HEK293 (cell line): ENCODE measurements at regions not wholly inside any gene's neighbourhood (a gene's known extent, or its start where the extent isn't known, plus 50 kb on each side); places are given as distances from the start of the nearest gene placed in this dataset.

Source experiments
- CTCF ChIA-PET: fragments of 350-600 bp; formaldehyde crosslinking; extraction: SDS; loops from one replicate; lab custom pipeline; 2021; ENCODE audit warnings: antibody characterized with exemption; lab: Yijun Ruan, JAX
- POLR2A ChIA-PET: fragments of 300-600 bp; formaldehyde crosslinking; extraction: SDS; loops from one replicate; lab custom pipeline; 2020; ENCODE audit warnings: antibody characterized with exemption, inconsistent platforms; lab: Yijun Ruan, JAX
- H3K27ac ChIP-seq: fragments of 200-500 bp; sonication (Bioruptor generic); 2 replicates; pipeline ENCODE4 v1.5.1; 2014; ENCODE audit warnings: low read depth, low read length, control low read depth, inconsistent platforms; ENCODE audit errors: extremely low read depth
- H3K36me3 ChIP-seq, 2 experiments: fragments of 200-500 bp in 1 of 2; sonication (Bioruptor generic) in 1 of 2; 1 replicate in 1 of 2; 2 replicates in 1 of 2; pipeline ENCODE4 v1.5.1; 2014 to 2017; ENCODE audit warnings: inconsistent platforms in 2 of 2, low read length in 2 of 2; ENCODE audit not compliant: control insufficient read depth in 2 of 2, insufficient read depth in 1 of 2
- H3K4me1 ChIP-seq: fragments of 200-500 bp; sonication (Bioruptor generic); 2 replicates; pipeline ENCODE4 v1.5.1; 2014; ENCODE audit warnings: mild to moderate bottlenecking, low read length, inconsistent platforms; ENCODE audit not compliant: control insufficient read depth, insufficient read depth
- H3K4me3 ChIP-seq: 2 replicates; pipeline ENCODE4 v1.5.1; 2011; ENCODE audit warnings: low read depth, mild to moderate bottlenecking, control low read depth, low read length, moderate library complexity
- H3K9me3 ChIP-seq: fragments of 200-500 bp; sonication (Bioruptor generic); 2 replicates; pipeline ENCODE4 v1.5.1; 2014; ENCODE audit warnings: low read depth, low read length, inconsistent platforms; ENCODE audit not compliant: control insufficient read depth, insufficient read depth
- EGR2 ChIP-seq: fragments of 450-650 bp; formaldehyde crosslinking; IDR thresholded peaks from 2 replicates; pipeline ENCODE4 v1.5.1; 2016; ENCODE audit warnings: low read depth, missing biosample characterization, missing genetic modification characterization
- KLF9 ChIP-seq: fragments of 450-650 bp; formaldehyde crosslinking; IDR thresholded peaks from 2 replicates; pipeline ENCODE4 v1.5.1; 2016; ENCODE audit warnings: missing biosample characterization, missing genetic modification characterization, low read depth
- OSR2 ChIP-seq: fragments of 450-650 bp; formaldehyde crosslinking; IDR thresholded peaks from 2 replicates; pipeline ENCODE4 v1.5.1; 2016; ENCODE audit warnings: missing biosample characterization, missing genetic modification characterization
- SETDB1 ChIP-seq: IDR thresholded peaks from one replicate; pipeline ENCODE4 v1.6.1; 2017; ENCODE audit warnings: mild to moderate bottlenecking, low read length, moderate library complexity, mixed read lengths; ENCODE audit not compliant: insufficient read length
- SP7 ChIP-seq: fragments of 450-650 bp; formaldehyde crosslinking; IDR thresholded peaks from 2 replicates; pipeline ENCODE4 v1.5.1; 2016; ENCODE audit warnings: missing biosample characterization, missing genetic modification characterization
- YY1 ChIP-seq: fragments of 450-650 bp; formaldehyde crosslinking; IDR thresholded peaks from 2 replicates; pipeline ENCODE4 v1.5.1; 2018; ENCODE audit warnings: missing biosample characterization, missing genetic modification characterization
- ZBTB7A ChIP-seq: fragments of 450-650 bp; formaldehyde crosslinking; IDR thresholded peaks from 2 replicates; pipeline ENCODE4 v1.5.1; 2016; ENCODE audit warnings: low read depth, missing biosample characterization, missing genetic modification characterization
- ZNF169 ChIP-seq: fragments of 450-650 bp; formaldehyde crosslinking; IDR thresholded peaks from 2 replicates; pipeline ENCODE4 v1.5.1; 2016; ENCODE audit warnings: missing biosample characterization, missing genetic modification characterization
- ZNF174 ChIP-seq: fragments of 450-650 bp; formaldehyde crosslinking; IDR thresholded peaks from 2 replicates; pipeline ENCODE4 v1.5.0; 2017; ENCODE audit warnings: missing biosample characterization, mild to moderate bottlenecking, missing genetic modification characterization
- ZNF24 ChIP-seq: fragments of 450-650 bp; formaldehyde crosslinking; IDR thresholded peaks from 2 replicates; pipeline ENCODE4 v1.5.1; 2016; ENCODE audit warnings: missing biosample characterization, missing genetic modification characterization
- ZNF274 ChIP-seq, 2 experiments: fragments of 200-500 bp in 1 of 2; fragments of 450-650 bp in 1 of 2; sonication (Bioruptor generic) in 1 of 2; formaldehyde crosslinking in 1 of 2; IDR thresholded peaks; 2 replicates each; pipeline versions ENCODE4 v1.5.1 to v1.6.1; 2014 to 2016; ENCODE audit warnings: borderline replicate concordance in 1 of 2, inconsistent platforms in 1 of 2, low read length in 1 of 2, missing biosample characterization in 1 of 2, missing genetic modification characterization in 1 of 2
- ZNF292 ChIP-seq: fragments of 450-650 bp; formaldehyde crosslinking; IDR thresholded peaks from 2 replicates; pipeline ENCODE4 v1.5.1; 2016; ENCODE audit warnings: low read depth, missing biosample characterization, missing genetic modification characterization, borderline replicate concordance
- ZNF354C ChIP-seq: fragments of 450-650 bp; formaldehyde crosslinking; IDR thresholded peaks from 2 replicates; pipeline ENCODE4 v1.5.1; 2016; ENCODE audit warnings: missing biosample characterization, missing genetic modification characterization, low read depth, borderline replicate concordance
- ZNF585B ChIP-seq: fragments of 450-650 bp; formaldehyde crosslinking; IDR thresholded peaks from 2 replicates; pipeline ENCODE4 v1.5.1; 2016; ENCODE audit warnings: missing biosample characterization, missing genetic modification characterization
- ZNF654 ChIP-seq: fragments of 450-650 bp; formaldehyde crosslinking; IDR thresholded peaks from 2 replicates; pipeline ENCODE4 v1.5.1; 2016; ENCODE audit warnings: low read depth, missing biosample characterization, missing genetic modification characterization
- ZNF837 ChIP-seq: fragments of 450-650 bp; formaldehyde crosslinking; IDR thresholded peaks from 2 replicates; pipeline ENCODE4 v1.5.1; 2016; ENCODE audit warnings: missing biosample characterization, missing genetic modification characterization
- ZSCAN16 ChIP-seq: fragments of 450-650 bp; formaldehyde crosslinking; IDR thresholded peaks from 2 replicates; pipeline ENCODE4 v1.5.1; 2016; ENCODE audit warnings: missing biosample characterization, missing genetic modification characterization
- ZSCAN23 ChIP-seq: fragments of 450-650 bp; formaldehyde crosslinking; IDR thresholded peaks from 2 replicates; pipeline ENCODE4 v1.5.1; 2016; ENCODE audit warnings: missing biosample characterization, missing genetic modification characterization
- ZSCAN30 ChIP-seq: fragments of 450-650 bp; IDR thresholded peaks from 2 replicates; pipeline ENCODE4 v1.5.1; 2018; ENCODE audit warnings: missing biosample characterization, mild to moderate bottlenecking, missing genetic modification characterization, moderate library complexity
- TF ChIP-seq, protein P1 (sequence below): fragments of 450-650 bp; formaldehyde crosslinking; IDR thresholded peaks from 2 replicates; pipeline ENCODE4 v1.5.1; 2016; ENCODE audit warnings: missing biosample characterization, missing genetic modification characterization
- TF ChIP-seq, protein P2 (sequence below): fragments of 450-650 bp; formaldehyde crosslinking; IDR thresholded peaks from 2 replicates; pipeline ENCODE4 v1.5.1; 2017; ENCODE audit warnings: missing biosample characterization, missing genetic modification characterization
- TF ChIP-seq, protein P3 (sequence below): sonication (generic); formaldehyde crosslinking; IDR thresholded peaks from 2 replicates; pipeline ENCODE4 v1.8.1; 2022; ENCODE audit warnings: mild to moderate bottlenecking, moderate library complexity, missing genetic modification reagents
- TF ChIP-seq, protein P4 (sequence below): fragments of 450-650 bp; formaldehyde crosslinking; IDR thresholded peaks from 2 replicates; pipeline ENCODE4 v1.5.1; 2016; ENCODE audit warnings: missing biosample characterization, missing genetic modification characterization

DNA sequence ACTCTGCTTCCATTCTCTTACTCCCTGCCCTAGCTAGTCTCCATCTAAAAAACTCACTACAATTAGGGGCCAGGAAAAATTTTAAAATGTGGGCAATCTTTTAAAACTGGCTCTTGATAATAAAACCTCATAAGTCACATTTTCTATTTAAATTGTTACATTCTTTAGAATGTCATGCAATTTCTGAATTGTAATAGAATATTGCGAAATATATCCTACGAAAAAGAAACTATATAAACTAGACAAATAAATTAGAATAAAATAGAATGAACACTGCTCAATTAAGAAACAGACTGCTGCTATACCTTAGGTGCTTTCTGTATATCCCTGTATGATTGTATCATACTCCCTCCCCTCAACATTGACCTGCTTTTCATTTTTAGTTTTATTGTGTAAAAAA is 826.0 kb downstream of the IGSF11 start:
- no peak overlapping the region for H3K4me3 ChIP-seq
- no peak overlapping the region for H3K27ac ChIP-seq
- no peak for TF ChIP-seq ZSCAN30 (tag by site-specific recombination)
- TF ChIP-seq, protein P1, sequence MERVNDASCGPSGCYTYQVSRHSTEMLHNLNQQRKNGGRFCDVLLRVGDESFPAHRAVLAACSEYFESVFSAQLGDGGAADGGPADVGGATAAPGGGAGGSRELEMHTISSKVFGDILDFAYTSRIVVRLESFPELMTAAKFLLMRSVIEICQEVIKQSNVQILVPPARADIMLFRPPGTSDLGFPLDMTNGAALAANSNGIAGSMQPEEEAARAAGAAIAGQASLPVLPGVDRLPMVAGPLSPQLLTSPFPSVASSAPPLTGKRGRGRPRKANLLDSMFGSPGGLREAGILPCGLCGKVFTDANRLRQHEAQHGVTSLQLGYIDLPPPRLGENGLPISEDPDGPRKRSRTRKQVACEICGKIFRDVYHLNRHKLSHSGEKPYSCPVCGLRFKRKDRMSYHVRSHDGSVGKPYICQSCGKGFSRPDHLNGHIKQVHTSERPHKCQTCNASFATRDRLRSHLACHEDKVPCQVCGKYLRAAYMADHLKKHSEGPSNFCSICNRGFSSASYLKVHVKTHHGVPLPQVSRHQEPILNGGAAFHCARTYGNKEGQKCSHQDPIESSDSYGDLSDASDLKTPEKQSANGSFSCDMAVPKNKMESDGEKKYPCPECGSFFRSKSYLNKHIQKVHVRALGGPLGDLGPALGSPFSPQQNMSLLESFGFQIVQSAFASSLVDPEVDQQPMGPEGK (tag by site-specific recombination) = no peak
- TF ChIP-seq, protein P2, sequence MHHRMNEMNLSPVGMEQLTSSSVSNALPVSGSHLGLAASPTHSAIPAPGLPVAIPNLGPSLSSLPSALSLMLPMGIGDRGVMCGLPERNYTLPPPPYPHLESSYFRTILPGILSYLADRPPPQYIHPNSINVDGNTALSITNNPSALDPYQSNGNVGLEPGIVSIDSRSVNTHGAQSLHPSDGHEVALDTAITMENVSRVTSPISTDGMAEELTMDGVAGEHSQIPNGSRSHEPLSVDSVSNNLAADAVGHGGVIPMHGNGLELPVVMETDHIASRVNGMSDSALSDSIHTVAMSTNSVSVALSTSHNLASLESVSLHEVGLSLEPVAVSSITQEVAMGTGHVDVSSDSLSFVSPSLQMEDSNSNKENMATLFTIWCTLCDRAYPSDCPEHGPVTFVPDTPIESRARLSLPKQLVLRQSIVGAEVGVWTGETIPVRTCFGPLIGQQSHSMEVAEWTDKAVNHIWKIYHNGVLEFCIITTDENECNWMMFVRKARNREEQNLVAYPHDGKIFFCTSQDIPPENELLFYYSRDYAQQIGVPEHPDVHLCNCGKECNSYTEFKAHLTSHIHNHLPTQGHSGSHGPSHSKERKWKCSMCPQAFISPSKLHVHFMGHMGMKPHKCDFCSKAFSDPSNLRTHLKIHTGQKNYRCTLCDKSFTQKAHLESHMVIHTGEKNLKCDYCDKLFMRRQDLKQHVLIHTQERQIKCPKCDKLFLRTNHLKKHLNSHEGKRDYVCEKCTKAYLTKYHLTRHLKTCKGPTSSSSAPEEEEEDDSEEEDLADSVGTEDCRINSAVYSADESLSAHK = no peak
- TF ChIP-seq ZNF169 (tag by site-specific recombination) = no peak
- no peak for TF ChIP-seq ZNF292 (tag by site-specific recombination)
- TF ChIP-seq ZBTB7A = no peak
- ChIA-PET CTCF (no interaction called here), POLR2A (no interaction called here)
- no peaks in the 10 kb centered on the region for H3K36me3 ChIP-seq
- H3K4me1 ChIP-seq = no peaks in the 10 kb centered on the region
- H3K9me3 ChIP-seq = no peaks in the 10 kb centered on the region

DNA sequence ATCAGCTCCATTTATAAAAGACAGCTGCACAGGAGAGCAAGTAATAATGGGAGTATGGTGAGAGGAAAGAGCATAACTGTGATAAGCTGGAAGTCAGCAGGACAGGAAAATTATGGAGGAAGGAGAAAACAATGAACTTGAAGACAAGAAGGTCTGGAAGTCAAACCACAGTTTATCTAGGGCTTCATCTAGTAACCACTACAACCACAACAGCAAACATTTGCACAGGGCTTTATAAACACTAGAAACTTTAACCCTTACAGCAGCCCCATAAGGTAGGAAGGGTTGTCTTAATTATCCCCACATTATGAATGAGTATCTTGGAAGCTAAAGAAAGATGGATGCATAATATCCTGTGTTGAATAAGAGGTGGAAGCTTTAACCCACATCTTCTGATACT is 820.8 kb downstream of the IGSF11 start:
- TF ChIP-seq ZSCAN23 (tag by site-specific recombination) (no peak), ZNF354C (tag by site-specific recombination) (no peak), ZNF24 (tag by site-specific recombination) (no peak), OSR2 (no peak), ZSCAN16 (tag by site-specific recombination) (no peak), YY1 (tag by site-specific recombination) (no peak), KLF9 (no peak), EGR2 (tag by site-specific recombination) (no peak), SP7 (no peak), ZNF585B (tag by site-specific recombination) (no peak), ZNF837 (tag by site-specific recombination) (no peak), ZNF654 (tag by site-specific recombination) (no peak), ZNF274 (IDR thresholded peaks at IDR 0.05; ENCODE audit: low read length) (no peak), ZNF274 (tag by site-specific recombination; IDR thresholded peaks at IDR 0.05; ENCODE audit: borderline replicate concordance) (no peak), SETDB1 (no peak), ZNF174 (tag by site-specific recombination) (no peak)
- TF ChIP-seq, protein P3, sequence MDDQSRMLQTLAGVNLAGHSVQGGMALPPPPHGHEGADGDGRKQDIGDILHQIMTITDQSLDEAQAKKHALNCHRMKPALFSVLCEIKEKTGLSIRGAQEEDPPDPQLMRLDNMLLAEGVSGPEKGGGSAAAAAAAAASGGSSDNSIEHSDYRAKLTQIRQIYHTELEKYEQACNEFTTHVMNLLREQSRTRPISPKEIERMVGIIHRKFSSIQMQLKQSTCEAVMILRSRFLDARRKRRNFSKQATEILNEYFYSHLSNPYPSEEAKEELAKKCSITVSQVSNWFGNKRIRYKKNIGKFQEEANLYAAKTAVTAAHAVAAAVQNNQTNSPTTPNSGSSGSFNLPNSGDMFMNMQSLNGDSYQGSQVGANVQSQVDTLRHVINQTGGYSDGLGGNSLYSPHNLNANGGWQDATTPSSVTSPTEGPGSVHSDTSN = no peak
- TF ChIP-seq, protein P4, sequence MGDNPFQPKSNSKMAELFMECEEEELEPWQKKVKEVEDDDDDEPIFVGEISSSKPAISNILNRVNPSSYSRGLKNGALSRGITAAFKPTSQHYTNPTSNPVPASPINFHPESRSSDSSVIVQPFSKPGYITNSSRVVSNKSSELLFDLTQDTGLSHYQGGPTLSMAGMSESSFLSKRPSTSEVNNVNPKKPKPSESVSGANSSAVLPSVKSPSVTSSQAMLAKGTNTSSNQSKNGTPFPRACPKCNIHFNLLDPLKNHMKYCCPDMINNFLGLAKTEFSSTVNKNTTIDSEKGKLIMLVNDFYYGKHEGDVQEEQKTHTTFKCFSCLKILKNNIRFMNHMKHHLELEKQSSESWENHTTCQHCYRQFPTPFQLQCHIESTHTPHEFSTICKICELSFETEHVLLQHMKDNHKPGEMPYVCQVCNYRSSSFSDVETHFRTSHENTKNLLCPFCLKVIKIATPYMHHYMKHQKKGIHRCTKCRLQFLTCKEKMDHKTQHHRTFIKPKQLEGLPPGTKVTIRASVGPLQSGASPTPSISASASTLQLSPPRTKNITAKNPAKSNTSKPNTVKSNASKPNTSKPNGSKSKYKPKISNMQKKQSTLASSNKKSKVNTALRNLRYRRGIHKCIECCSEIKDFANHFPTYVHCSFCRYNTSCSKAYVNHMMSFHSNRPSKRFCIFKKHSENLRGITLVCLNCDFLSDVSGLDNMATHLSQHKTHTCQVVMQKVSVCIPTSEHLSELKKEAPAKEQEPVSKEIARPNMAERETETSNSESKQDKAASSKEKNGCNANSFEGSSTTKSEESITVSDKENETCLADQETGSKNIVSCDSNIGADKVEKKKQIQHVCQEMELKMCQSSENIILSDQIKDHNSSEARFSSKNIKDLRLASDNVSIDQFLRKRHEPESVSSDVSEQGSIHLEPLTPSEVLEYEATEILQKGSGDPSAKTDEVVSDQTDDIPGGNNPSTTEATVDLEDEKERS (tag by site-specific recombination) = no peak
- no peaks in the 10 kb centered on the region for H3K9me3 ChIP-seq
- no peak overlapping the region for H3K27ac ChIP-seq
- POLR2A ChIA-PET = no interaction called here
- H3K4me1 ChIP-seq = no peaks in the 10 kb centered on the region
- CTCF ChIA-PET = no interaction called here
- H3K36me3 ChIP-seq = no peaks in the 10 kb centered on the region
- no peak overlapping the region for H3K4me3 ChIP-seq
